Gastroesophageal sphincter (tissue), 3 donors: ENCODE measurements at regions not wholly inside any gene's neighbourhood (a gene's known extent, or its start where the extent isn't known, plus 50 kb on each side); places are given as distances from the start of the nearest gene placed in this dataset.

Experiments
- POLR2AphosphoS5 ChIP-seq: sonication (generic); formaldehyde crosslinking; IDR thresholded peaks from one replicate; pipeline ENCODE4 v1.6.1; 2017; ENCODE audit warnings: antibody characterized with exemption
- TF ChIP-seq, protein P1 (sequence below), 4 experiments: fragments of 200-600 bp in 2 of 4; fragments of 450-650 bp in 2 of 4; sonication (generic) in 1 of 4; IDR thresholded peaks; one replicate each; pipeline ENCODE4 v1.5.1; 2017 to 2019; ENCODE audit warnings: antibody characterized with exemption in 4 of 4, mild to moderate bottlenecking in 2 of 4, moderate library complexity in 2 of 4

- no peak for TF ChIP-seq POLR2AphosphoS5
- TF ChIP-seq, protein P1, sequence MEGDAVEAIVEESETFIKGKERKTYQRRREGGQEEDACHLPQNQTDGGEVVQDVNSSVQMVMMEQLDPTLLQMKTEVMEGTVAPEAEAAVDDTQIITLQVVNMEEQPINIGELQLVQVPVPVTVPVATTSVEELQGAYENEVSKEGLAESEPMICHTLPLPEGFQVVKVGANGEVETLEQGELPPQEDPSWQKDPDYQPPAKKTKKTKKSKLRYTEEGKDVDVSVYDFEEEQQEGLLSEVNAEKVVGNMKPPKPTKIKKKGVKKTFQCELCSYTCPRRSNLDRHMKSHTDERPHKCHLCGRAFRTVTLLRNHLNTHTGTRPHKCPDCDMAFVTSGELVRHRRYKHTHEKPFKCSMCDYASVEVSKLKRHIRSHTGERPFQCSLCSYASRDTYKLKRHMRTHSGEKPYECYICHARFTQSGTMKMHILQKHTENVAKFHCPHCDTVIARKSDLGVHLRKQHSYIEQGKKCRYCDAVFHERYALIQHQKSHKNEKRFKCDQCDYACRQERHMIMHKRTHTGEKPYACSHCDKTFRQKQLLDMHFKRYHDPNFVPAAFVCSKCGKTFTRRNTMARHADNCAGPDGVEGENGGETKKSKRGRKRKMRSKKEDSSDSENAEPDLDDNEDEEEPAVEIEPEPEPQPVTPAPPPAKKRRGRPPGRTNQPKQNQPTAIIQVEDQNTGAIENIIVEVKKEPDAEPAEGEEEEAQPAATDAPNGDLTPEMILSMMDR (IDR thresholded peaks at IDR 0.05): no peak
Measured at GRCh38 chr5:56286015-56286884, 53.1 kb upstream of the ANKRD55 start.
